Vagina (tissue), 2 donors: ENCODE measurements at regions not wholly inside any gene's neighbourhood (a gene's known extent, or its start where the extent isn't known, plus 50 kb on each side); places are given as distances from the start of the nearest gene placed in this dataset.

Source experiments
- POLR2A ChIP-seq, 2 donors: fragments of 450-650 bp; IDR thresholded peaks; one replicate each; pipeline ENCODE4 v1.6.1; 2017; ENCODE audit warnings: antibody characterized with exemption in 2 of 2, mild to moderate bottlenecking in 2 of 2, moderate library complexity in 2 of 2
- POLR2AphosphoS5 ChIP-seq, 2 donors: sonication (generic); formaldehyde crosslinking; IDR thresholded peaks; one replicate each; pipeline ENCODE4 v1.9.0; 2017; ENCODE audit warnings: antibody characterized with exemption in 2 of 2, mild to moderate bottlenecking in 2 of 2, low read depth in 1 of 2; ENCODE audit not compliant: insufficient read depth in 1 of 2

DNA sequence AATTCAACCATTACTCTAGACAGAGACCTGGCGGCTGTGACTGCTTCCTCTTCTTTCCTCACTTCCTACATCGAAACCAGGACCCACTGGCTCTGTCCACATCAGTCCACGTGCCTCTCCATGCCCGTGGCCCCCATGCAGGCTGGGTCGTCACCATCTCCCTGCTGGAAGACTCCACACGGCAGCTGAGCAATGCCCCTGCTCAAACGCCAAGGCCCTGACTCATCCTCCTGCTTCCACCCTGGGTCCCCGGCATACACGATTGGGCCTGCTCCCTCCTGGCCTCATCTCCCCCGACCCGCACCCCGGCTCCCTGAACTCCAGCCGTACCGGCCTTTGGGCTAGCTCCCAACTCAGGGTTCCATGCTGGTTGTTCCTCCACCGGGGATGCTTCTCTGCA, 67.2 kb upstream of the IER5L start:
- no peak for TF ChIP-seq POLR2A (IDR thresholded peaks at IDR 0.05)
- TF ChIP-seq POLR2AphosphoS5 (IDR thresholded peaks at IDR 0.05; ENCODE audit: insufficient read depth in 1 of 2, low read depth in 1 of 2): no peak
